NCI-H2081 (cell line): ENCODE measurements at regions not wholly inside any gene's neighbourhood (a gene's known extent, or its start where the extent isn't known, plus 50 kb on each side); places are given as distances from the start of the nearest gene placed in this dataset.

Experiments
- DNase-seq, 2 experiments: peaks; one replicate each; lab custom pipeline; 2025; lab: John Stamatoyannopoulos, UW

GRCh38 chr16:65908568-65908967 lies 457.9 kb upstream of the CDH5 start:
- DNase-seq, result no peak

GRCh38 chr16:65905331-65905730 lies 461.2 kb upstream of the CDH5 start:
- DNase-seq, result no peak

- DNase-seq, result no peak
Observed at GRCh38 chr16:65896448-65897153, 469.9 kb upstream of the CDH5 start.

- no peak for DNase-seq
Observed at GRCh38 chr16:65895906-65896305, 470.6 kb upstream of the CDH5 start.

GRCh38 chr16:65895486-65895885 lies 471.0 kb upstream of the CDH5 start:
- DNase-seq, result no peak

GRCh38 chr16:65890203-65890602 lies 476.3 kb upstream of the CDH5 start:
- no peak for DNase-seq

- DNase-seq, result no peak
Observed at GRCh38 chr16:65889533-65889966, 476.9 kb upstream of the CDH5 start.

GRCh38 chr16:65888201-65888600 lies 478.3 kb upstream of the CDH5 start:
- DNase-seq, result no peak

GRCh38 chr16:65884018-65884417 lies 482.5 kb upstream of the CDH5 start:
- no peak for DNase-seq

GRCh38 chr16:65878347-65878746 lies 488.1 kb upstream of the CDH5 start:
- DNase-seq, result no peak

GRCh38 chr16:65876624-65877023 lies 489.9 kb upstream of the CDH5 start:
- DNase-seq, result no peak

- DNase-seq, result no peak
Observed at GRCh38 chr16:65876056-65876408, 490.5 kb upstream of the CDH5 start.

- no peak for DNase-seq
Observed at GRCh38 chr16:65875381-65876055, 491.0 kb upstream of the CDH5 start.

GRCh38 chr16:65869261-65869660 lies 497.2 kb upstream of the CDH5 start:
- no peak for DNase-seq

GRCh38 chr16:65867276-65867960 lies 499.1 kb upstream of the CDH5 start:
- DNase-seq, result no peak

- DNase-seq, result no peak
Observed at GRCh38 chr16:65863236-65863635, 503.3 kb upstream of the CDH5 start.

GRCh38 chr16:65861131-65861731 lies 505.3 kb upstream of the CDH5 start:
- no peak for DNase-seq

- no peak for DNase-seq
Observed at GRCh38 chr16:65855171-65856145, 511.0 kb upstream of the CDH5 start.

GRCh38 chr16:65846210-65846602 lies 520.3 kb upstream of the CDH5 start:
- DNase-seq, result no peak

GRCh38 chr16:65845466-65846209 lies 520.9 kb upstream of the CDH5 start:
- no peak for DNase-seq

GRCh38 chr16:65843941-65844340 lies 522.5 kb upstream of the CDH5 start:
- no peak for DNase-seq
